GM12878 (cell line): ENCODE measurements at regions not wholly inside any gene's neighbourhood (a gene's known extent, or its start where the extent isn't known, plus 50 kb on each side); places are given as distances from the start of the nearest gene placed in this dataset.

Experiments used
- ATAC-seq: fragments of 200-7000 bp; cut with Tn5 transposase; 3 replicates; pipeline ENCODE4 v1.9.1; 2020; ENCODE audit warnings: mild to moderate bottlenecking, moderate library complexity
- BruUV-seq: library from RNA; stranded (reverse); fragments of 400-500 nt; replicated peaks from 2 replicates; lab custom pipeline; 2021; lab: Mats Ljungman, UMichigan
- CTCF ChIA-PET: fragments of 300-600 bp; sonication (Branson Sonifier 250); formaldehyde crosslinking; extraction: SDS; loops from one replicate; lab custom pipeline; 2021; ENCODE audit warnings: inconsistent platforms; lab: Yijun Ruan, JAX
- POLR2A ChIA-PET: fragments of 350-600 bp; formaldehyde crosslinking; extraction: SDS; loops from one replicate; lab custom pipeline; 2021; ENCODE audit warnings: inconsistent platforms; lab: Charles Lee
- RAD21 ChIA-PET: fragments of 300-600 bp; sonication (Branson Sonifier 250); formaldehyde crosslinking; loops from one replicate; lab custom pipeline; 2023; ENCODE audit warnings: antibody characterized with exemption; ENCODE audit not compliant: unreplicated experiment; lab: Charles Lee
- SMC1A ChIA-PET: fragments of 300-600 bp; sonication (Branson Sonifier 250); formaldehyde crosslinking; loops from one replicate; lab custom pipeline; 2023; ENCODE audit not compliant: unreplicated experiment, uncharacterized antibody; lab: Charles Lee
- DNase-seq: peaks from one replicate; pipeline ENCODE4 v3.0.0-alpha.2; 2011; ENCODE audit warnings: low read depth, low spot score
- FAIRE-seq: peaks from 3 replicates; lab custom pipeline; 2011; peaks lifted over from hg19 to GRCh38; lab: Jason Lieb, UNC
- H2AFZ ChIP-seq: 2 replicates; pipeline ENCODE4 v1.6.0; 2011; ENCODE audit warnings: low read depth, low read length, control low read depth; ENCODE audit not compliant: control insufficient read depth
- H3K27ac ChIP-seq: 2 replicates; pipeline ENCODE4 v1.5.1; 2011; ENCODE audit warnings: control low read depth; ENCODE audit not compliant: control insufficient read depth, insufficient read depth
- H3K27me3 ChIP-seq, 2 experiments: replicated peaks in 1 of 2; 2 replicates each; pipeline versions ENCODE4 v1.6.0 to v1.6.1; 2011; ENCODE audit warnings: low read length in 1 of 2; ENCODE audit not compliant: control insufficient read depth in 2 of 2, insufficient read depth in 2 of 2
- H3K36me3 ChIP-seq, 2 experiments: 2 replicates each; pipeline ENCODE4 v1.5.1; 2011; ENCODE audit warnings: low read length in 1 of 2; ENCODE audit not compliant: control insufficient read depth in 2 of 2, insufficient read depth in 2 of 2
- H3K4me1 ChIP-seq: 2 replicates; pipeline ENCODE4 v1.6.1; 2011; ENCODE audit warnings: mild to moderate bottlenecking, low read length, moderate library complexity, mixed read lengths; ENCODE audit not compliant: control insufficient read depth, insufficient read depth
- H3K4me2 ChIP-seq: 2 replicates; pipeline ENCODE4 v1.6.0; 2011; ENCODE audit warnings: control low read depth; ENCODE audit not compliant: control insufficient read depth, insufficient read depth
- H3K4me3 ChIP-seq: fragments of 200-600 bp; sonication (generic); 2 replicates; pipeline ENCODE4 v1.5.1; 2016
- H3K79me2 ChIP-seq: 2 replicates; pipeline ENCODE4 v1.6.0; 2011; ENCODE audit warnings: low read length; ENCODE audit not compliant: control insufficient read depth, insufficient read depth
- H3K9ac ChIP-seq: 2 replicates; pipeline ENCODE4 v1.8.0; 2011; ENCODE audit warnings: low read length, control low read depth, mixed read lengths; ENCODE audit not compliant: control insufficient read depth, insufficient read depth
- H3K9me3 ChIP-seq: replicated peaks from 3 replicates; pipeline ENCODE4 v1.5.1; 2011; ENCODE audit warnings: mild to moderate bottlenecking, low read length; ENCODE audit not compliant: control insufficient read depth, insufficient read depth
- H4K20me1 ChIP-seq: 2 replicates; pipeline ENCODE4 v1.6.0; 2011; ENCODE audit not compliant: control insufficient read depth, insufficient read depth
- FOXM1 ChIP-seq: IDR thresholded peaks from 2 replicates; pipeline ENCODE4 v1.6.1; 2012; ENCODE audit warnings: low read depth, mild to moderate bottlenecking, inconsistent platforms, low read length, moderate library complexity
- IRF5 ChIP-seq: fragments of 450-650 bp; IDR thresholded peaks from 2 replicates; pipeline ENCODE4 v1.6.1; 2017; ENCODE audit warnings: borderline replicate concordance
- NBN ChIP-seq: fragments of 450-650 bp; IDR thresholded peaks from 2 replicates; pipeline ENCODE4 v1.6.1; 2016
- NRF1 ChIP-seq: conservative IDR thresholded peaks from 2 replicates; pipeline ENCODE4 v1.6.1; 2011; ENCODE audit warnings: mild to moderate bottlenecking, low read depth, low read length, improper control_type of control experiment
- PBX3 ChIP-seq: IDR thresholded peaks from 2 replicates; pipeline ENCODE4 v1.6.1; 2011; ENCODE audit warnings: mild to moderate bottlenecking, low read depth, low read length, moderate library complexity; ENCODE audit not compliant: insufficient replicate concordance
- SIX5 ChIP-seq: IDR thresholded peaks from 2 replicates; pipeline ENCODE4 v1.6.1; 2011; ENCODE audit warnings: mild to moderate bottlenecking, low read depth, low read length, moderate library complexity; ENCODE audit not compliant: severe bottlenecking
- SMAD5 ChIP-seq: IDR thresholded peaks from 2 replicates; pipeline ENCODE4 v1.6.1; 2016; ENCODE audit warnings: antibody characterized with exemption, low read depth
- SP1 ChIP-seq: IDR thresholded peaks from one replicate; pipeline ENCODE4 v1.6.1; 2011; ENCODE audit warnings: low read depth, low read length
- USF2 ChIP-seq: IDR thresholded peaks from 2 replicates; pipeline ENCODE4 v1.6.1; 2011; ENCODE audit warnings: low read depth, low read length, improper control_type of control experiment, borderline replicate concordance
- YBX1 ChIP-seq: fragments of 450-650 bp; IDR thresholded peaks from 2 replicates; pipeline ENCODE4 v1.6.1; 2016; ENCODE audit warnings: antibody characterized with exemption
- ZNF384 ChIP-seq: IDR thresholded peaks from 2 replicates; pipeline ENCODE4 v1.6.1; 2012; ENCODE audit warnings: low read depth, mild to moderate bottlenecking, low read length, improper control_type of control experiment, borderline replicate concordance
- WGBS: methylation state at CpG from one replicate; pipeline ENCODE4 v1.1.6; 2016; ENCODE audit warnings: low lambda C conversion rate; ENCODE audit not compliant: insufficient replicate concordance, insufficient coverage; ENCODE audit errors: missing lambda C conversion rate; 5-methylcytosine and 5-hydroxymethylcytosine counted together
- in situ Hi-C: fragments of 300-500 bp; cut with MboI; formaldehyde crosslinking; loops from 9 replicates; pipeline ENCODE4 v1.14.3; 2018; ENCODE audit warnings: mixed read lengths
- intact Hi-C: fragments of 100-400 bp; cut with micrococcal nuclease; formaldehyde crosslinking; loops from one replicate; pipeline ENCODE4 v1.14.2; 2022; ENCODE audit not compliant: unreplicated experiment

GRCh38 chr4:100130964-100131363 is 59.3 kb downstream of the DDIT4L start:
- ATAC-seq, result no peak
- BruUV-seq, result no TSS peak
- no peak for DNase-seq

More at GRCh38 chr4:100130964-100131363, 59.3 kb downstream of the DDIT4L start:
- ChIA-PET SMC1A (interaction anchor here (0.6 kb wide), 1 partner anchor 203 kb away, joined by 3 read pairs; no protein-coding TSS in a partner anchor), POLR2A (no interaction called here), RAD21 (no interaction called here), CTCF (no interaction called here)
- TF ChIP-seq NBN, result no peak
- TF ChIP-seq USF2, result no peak
- TF ChIP-seq ZNF384, result no peak
- TF ChIP-seq PBX3, result no peak
- no peak for TF ChIP-seq FOXM1
- TF ChIP-seq YBX1, result no peak
- TF ChIP-seq SIX5, result no peak
- no peak for TF ChIP-seq SP1
- no peak for TF ChIP-seq IRF5
- no peak for TF ChIP-seq SMAD5
- TF ChIP-seq NRF1, result no peak
- Histone ChIP-seq H3K4me2 (no peak overlapping the region), H3K27ac (no peak overlapping the region), H3K4me1 (no peaks in the 10 kb centered on the region), H4K20me1 (no peaks in the 10 kb centered on the region), H3K36me3 (no peaks in the 10 kb centered on the region), H2AFZ (no peak overlapping the region), H3K9ac (no peak overlapping the region), H3K4me3 (no peak overlapping the region), H3K27me3 (no peaks in the 10 kb centered on the region), H3K79me2 (no peaks in the 10 kb centered on the region), H3K9me3 (no peaks in the 10 kb centered on the region)
- intact Hi-C loops (no loop called here), in situ Hi-C loops (no loop called here)
- FAIRE-seq, result no peak
- 38% methylated on average over 1 of the region's 1 CpG for WGBS
